ENCODE measurements at regions not wholly inside any gene's neighbourhood (a gene's known extent, or its start where the extent isn't known, plus 50 kb on each side); places are given as distances from the start of the nearest gene placed in this dataset.

GRCh38 chr20:50450881-50451752, 59.1 kb upstream of the PTPN1 start:
- intact Hi-C loops (cut with micrococcal nuclease) (no loop called here), in situ Hi-C loops (cut with MboI) (no loop called here)
- CTCF ChIA-PET (ENCODE audit: low intra/inter-chr PET ratio), result interaction anchor here (1.1 kb wide), 1 partner anchor 11 kb away, joined by 3 read pairs; no protein-coding TSS in a partner anchor
- Histone ChIP-seq H3K4me1 (replicated peaks in 1 of 2; ENCODE audit: control insufficient read depth in 2 of 2, insufficient read depth in 2 of 2, low read length in 2 of 2) (peaks cover 14 to 17% of the 10 kb centered on the region in 2 experiments), H3K9ac (ENCODE audit: insufficient read depth in 1 of 2, low read depth in 2 of 2, low read length in 2 of 2) (peak overlapping the region in 1 of 2 experiments; percentile 74; a peak in 2 of 4 replicates), H2AFZ (ENCODE audit: low read depth, low read length) (peak overlapping the region; percentile 75), H3K4me3 (no peak overlapping the region), H3K79me2 (ENCODE audit: control insufficient read depth, insufficient read depth, low read length) (no peaks in the 10 kb centered on the region), H4K20me1 (replicated peaks; ENCODE audit: control insufficient read depth, insufficient read depth, low read length) (no peaks in the 10 kb centered on the region), H3K27me3 (ENCODE audit: control insufficient read depth in 2 of 2, insufficient read depth in 2 of 2, low read length in 2 of 2) (peaks cover 0 to 4% of the 10 kb centered on the region in 2 experiments; a peak in 2 of 5 replicates), H3K27ac (ENCODE audit: extremely low read depth, low read depth, low read length) (no peak overlapping the region), H3K9me1 (ENCODE audit: control insufficient read depth, insufficient read depth, low read length) (no peaks in the 10 kb centered on the region), H3K4me2 (ENCODE audit: insufficient read depth, low read length) (peak overlapping the region; percentile 72), H3K9me3 (replicated peaks; ENCODE audit: control insufficient read depth, insufficient read depth, low read depth, low read length) (no peaks in the 10 kb centered on the region), H3K36me3 (ENCODE audit: control insufficient read depth, insufficient read depth, low read length) (no peaks in the 10 kb centered on the region)
- 5% methylated on average over 19 of the region's 19 CpGs for WGBS (ENCODE audit: insufficient coverage, low coverage, missing lambda C conversion rate)
- peak; percentile 78 for FAIRE-seq
- peak in 1 of 4 experiments; percentile 45 for DNase-seq (ENCODE audit: extremely low read depth in 1 of 4, low spot score in 3 of 4)
- POLR2A ChIA-PET, result interaction anchor here (0.8 to 1.0 kb wide), 4 partner anchors 17 to 263 kb away, joined by 3 to 5 read pairs (median 4); partner anchors contain the start of gene CEBPB
- no TSS peak for BruUV-seq (replicated peaks)
- peak; percentile 69 for ATAC-seq
- TF ChIP-seq KAT7 (CRISPR knock-in tag; IDR thresholded peaks at IDR 0.05; ENCODE audit: borderline replicate concordance) (0 out of 2 replicates have a peak, but pooled peaks have one; percentile 54), ADNP (tag; IDR thresholded peaks at IDR 0.05) (peak; percentile 25; the same call in 1 of the 2 replicates), CEBPB (tag; IDR thresholded peaks at IDR 0.05) (peak; percentile 96), HDAC1 (IDR thresholded peaks at IDR 0.05) (no peak), HNRNPUL1 (IDR thresholded peaks at IDR 0.05; ENCODE audit: low read length) (no peak), JUND (IDR thresholded peaks at IDR 0.05; ENCODE audit: borderline replicate concordance, low read depth, low read length) (peak; percentile 29; the same call in 1 of the 2 replicates), JUND (tag; IDR thresholded peaks at IDR 0.05; ENCODE audit: borderline replicate concordance, low read depth, low read length) (peak; percentile 19; the same call in 2 of the 3 replicates), TBL1XR1 (IDR thresholded peaks at IDR 0.05; ENCODE audit: low read length in 2 of 2) (peak in 1 of 2 experiments; percentile 28; a peak in 1 of 4 replicates), NR2C1 (IDR thresholded peaks at IDR 0.05) (no peak), NR2C1 (tag; IDR thresholded peaks at IDR 0.05) (peak; percentile 14; the same call in 1 of the 2 replicates), TAF9B (IDR thresholded peaks at IDR 0.05; ENCODE audit: partially characterized antibody) (no peak), CBX8 (IDR thresholded peaks at IDR 0.05; ENCODE audit: borderline replicate concordance, extremely low read depth, low read depth, low read length, poor library complexity, severe bottlenecking) (no peak), ZBTB17 (CRISPR knock-in tag; IDR thresholded peaks at IDR 0.05) (no peak), EP300 (IDR thresholded peaks at IDR 0.05; ENCODE audit: low read length) (no peak), TCF3 (CRISPR knock-in tag; IDR thresholded peaks at IDR 0.05) (peak; percentile 24; the same call in 1 of the 2 replicates), ATF7 (IDR thresholded peaks at IDR 0.05) (peak; percentile 50; the same call in 1 of the 2 replicates), CTBP1 (IDR thresholded peaks at IDR 0.05; ENCODE audit: borderline replicate concordance) (peak; percentile 66; the same call in 1 of the 2 replicates), ETV5 (CRISPR knock-in tag; IDR thresholded peaks at IDR 0.05; ENCODE audit: low read depth) (no peak), RBM25 (IDR thresholded peaks at IDR 0.05; ENCODE audit: low read depth, low read length, severe bottlenecking) (no peak), RBBP5 (IDR thresholded peaks at IDR 0.05; ENCODE audit: borderline replicate concordance, insufficient read depth, low read length, poor library complexity, severe bottlenecking) (peak; percentile 34), ZNF431 (CRISPR knock-in tag; IDR thresholded peaks at IDR 0.05) (no peak), CEBPG (CRISPR knock-in tag; IDR thresholded peaks at IDR 0.05) (peak; percentile 79), CEBPG (tag; conservative IDR thresholded peaks at IDR 0.05 in 1 of 2, IDR thresholded peaks at IDR 0.05 in 1 of 2) (peak; percentile 81 to 88)

All from K562 (cell line).